ENCODE measurements at regions not wholly inside any gene's neighbourhood (a gene's known extent, or its start where the extent isn't known, plus 50 kb on each side); places are given as distances from the start of the nearest gene placed in this dataset.

DNA sequence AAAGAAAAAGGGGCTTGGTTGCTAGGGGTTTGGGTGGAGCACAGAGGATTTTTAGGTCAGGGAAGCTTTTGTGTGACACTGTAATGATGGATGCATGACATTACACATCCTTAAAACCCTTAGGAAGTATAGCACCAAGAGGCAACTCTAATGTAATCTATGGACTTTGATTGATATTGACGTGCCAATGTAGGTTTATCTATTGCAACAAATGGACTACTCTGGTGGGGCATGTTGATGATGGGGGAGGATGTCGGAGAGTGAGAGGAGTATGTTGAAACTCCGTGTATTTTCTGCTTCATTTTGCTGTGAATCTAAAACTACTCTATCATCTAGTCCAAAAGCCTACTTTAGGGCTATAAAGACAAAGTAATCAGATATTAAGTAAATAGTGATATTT, 72.3 kb upstream of the PAX6 start:
- no peak for DNase-seq (ENCODE audit: low spot score)
- Mint-ChIP-seq H3K27ac (ENCODE audit: unreplicated experiment) (no peak overlapping the region), H3K36me3 (ENCODE audit: low read depth, unreplicated experiment) (no peaks in the 10 kb centered on the region), H3K4me1 (ENCODE audit: unreplicated experiment) (no peaks in the 10 kb centered on the region), H3K9me3 (ENCODE audit: unreplicated experiment) (no peaks in the 10 kb centered on the region), H3K4me3 (ENCODE audit: unreplicated experiment) (no peak overlapping the region), H3K27me3 (ENCODE audit: unreplicated experiment) (no peaks in the 10 kb centered on the region)
- TF ChIP-seq, protein P1, sequence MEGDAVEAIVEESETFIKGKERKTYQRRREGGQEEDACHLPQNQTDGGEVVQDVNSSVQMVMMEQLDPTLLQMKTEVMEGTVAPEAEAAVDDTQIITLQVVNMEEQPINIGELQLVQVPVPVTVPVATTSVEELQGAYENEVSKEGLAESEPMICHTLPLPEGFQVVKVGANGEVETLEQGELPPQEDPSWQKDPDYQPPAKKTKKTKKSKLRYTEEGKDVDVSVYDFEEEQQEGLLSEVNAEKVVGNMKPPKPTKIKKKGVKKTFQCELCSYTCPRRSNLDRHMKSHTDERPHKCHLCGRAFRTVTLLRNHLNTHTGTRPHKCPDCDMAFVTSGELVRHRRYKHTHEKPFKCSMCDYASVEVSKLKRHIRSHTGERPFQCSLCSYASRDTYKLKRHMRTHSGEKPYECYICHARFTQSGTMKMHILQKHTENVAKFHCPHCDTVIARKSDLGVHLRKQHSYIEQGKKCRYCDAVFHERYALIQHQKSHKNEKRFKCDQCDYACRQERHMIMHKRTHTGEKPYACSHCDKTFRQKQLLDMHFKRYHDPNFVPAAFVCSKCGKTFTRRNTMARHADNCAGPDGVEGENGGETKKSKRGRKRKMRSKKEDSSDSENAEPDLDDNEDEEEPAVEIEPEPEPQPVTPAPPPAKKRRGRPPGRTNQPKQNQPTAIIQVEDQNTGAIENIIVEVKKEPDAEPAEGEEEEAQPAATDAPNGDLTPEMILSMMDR (IDR thresholded peaks at IDR 0.05; ENCODE audit: unreplicated experiment), result no peak

DNA sequence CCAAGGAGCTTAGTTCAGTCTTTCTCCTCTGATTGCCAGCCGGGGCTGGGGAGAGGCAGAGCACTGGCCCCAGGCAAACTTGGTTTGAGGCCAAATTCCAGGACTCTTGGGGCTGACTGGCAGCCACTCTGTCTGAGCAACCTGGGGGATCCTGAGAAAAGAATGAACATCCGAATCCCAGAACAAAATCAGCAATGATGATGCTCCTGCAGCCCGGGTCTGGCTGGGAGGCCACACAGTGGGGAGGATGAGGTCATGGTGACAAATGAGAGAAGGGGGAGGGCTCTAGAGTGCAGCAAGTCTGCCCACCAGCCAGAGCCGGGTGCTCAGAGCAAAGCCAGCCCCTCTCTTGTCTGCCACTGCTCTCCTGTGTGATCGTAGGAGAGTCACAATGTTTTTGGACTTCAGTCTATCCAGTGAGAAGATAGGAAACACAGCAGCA, 71.8 kb upstream of the PAX6 start:
- TF ChIP-seq, protein P1 (IDR thresholded peaks at IDR 0.05; ENCODE audit: unreplicated experiment), result no peak
- Mint-ChIP-seq H3K27ac (ENCODE audit: unreplicated experiment) (no peak overlapping the region), H3K27me3 (ENCODE audit: unreplicated experiment) (no peaks in the 10 kb centered on the region), H3K36me3 (ENCODE audit: low read depth, unreplicated experiment) (no peaks in the 10 kb centered on the region), H3K9me3 (ENCODE audit: unreplicated experiment) (no peaks in the 10 kb centered on the region), H3K4me3 (ENCODE audit: unreplicated experiment) (no peak overlapping the region), H3K4me1 (ENCODE audit: unreplicated experiment) (no peaks in the 10 kb centered on the region)
- DNase-seq (ENCODE audit: low spot score), result no peak

DNA sequence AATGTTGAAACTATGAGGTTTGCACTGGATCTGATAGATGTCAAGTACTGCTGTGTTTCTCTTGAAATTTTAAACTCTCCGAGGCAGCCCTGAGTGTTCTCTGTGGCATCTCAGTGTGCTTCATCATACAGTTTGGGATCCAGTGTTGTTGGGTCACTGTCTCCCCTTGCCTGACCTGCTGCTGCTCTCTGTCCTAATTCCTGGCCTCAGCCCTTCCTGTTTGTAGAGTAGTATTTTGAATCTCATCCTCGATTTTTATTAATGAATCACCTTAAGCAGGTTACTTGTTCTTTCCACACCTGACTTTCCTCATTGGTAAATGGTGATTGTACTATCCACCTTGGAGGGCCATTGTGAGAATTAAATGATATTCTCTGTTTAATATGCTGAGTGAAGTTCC, 70.7 kb upstream of the PAX6 start:
- H3K27ac Mint-ChIP-seq (ENCODE audit: unreplicated experiment), result no peak overlapping the region
- H3K27me3 Mint-ChIP-seq (ENCODE audit: unreplicated experiment), result no peaks in the 10 kb centered on the region
- no peak overlapping the region for H3K4me3 Mint-ChIP-seq (ENCODE audit: unreplicated experiment)
- TF ChIP-seq, protein P1 (IDR thresholded peaks at IDR 0.05; ENCODE audit: unreplicated experiment), result no peak
- no peaks in the 10 kb centered on the region for H3K4me1 Mint-ChIP-seq (ENCODE audit: unreplicated experiment)
- H3K9me3 Mint-ChIP-seq (ENCODE audit: unreplicated experiment), result no peaks in the 10 kb centered on the region
- H3K36me3 Mint-ChIP-seq (ENCODE audit: low read depth, unreplicated experiment), result no peaks in the 10 kb centered on the region
- no peak for DNase-seq (ENCODE audit: low spot score)

DNA sequence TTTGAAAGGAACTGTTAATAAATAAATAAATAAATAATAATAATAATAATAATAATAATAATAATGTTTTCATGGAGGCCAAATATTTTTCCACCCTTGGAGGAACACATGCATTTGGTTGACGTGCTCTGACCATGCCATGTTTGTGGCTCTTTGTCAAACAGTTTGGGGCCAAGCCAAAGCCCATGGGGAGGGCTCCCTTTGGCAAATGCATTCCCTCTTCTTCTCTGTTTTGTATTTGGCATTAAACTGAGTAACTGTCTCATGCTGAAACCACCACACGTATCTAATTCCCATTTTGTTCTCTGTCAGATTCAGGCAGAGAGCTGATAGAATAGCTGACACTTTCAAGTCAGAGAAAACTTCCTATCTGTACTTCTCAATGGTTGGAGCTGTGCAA, 68.6 kb upstream of the PAX6 start:
- TF ChIP-seq, protein P1 (IDR thresholded peaks at IDR 0.05; ENCODE audit: unreplicated experiment), result no peak
- Mint-ChIP-seq H3K27ac (ENCODE audit: unreplicated experiment) (no peak overlapping the region), H3K4me3 (ENCODE audit: unreplicated experiment) (no peak overlapping the region), H3K9me3 (ENCODE audit: unreplicated experiment) (no peaks in the 10 kb centered on the region), H3K4me1 (ENCODE audit: unreplicated experiment) (no peaks in the 10 kb centered on the region), H3K27me3 (ENCODE audit: unreplicated experiment) (no peaks in the 10 kb centered on the region), H3K36me3 (ENCODE audit: low read depth, unreplicated experiment) (no peaks in the 10 kb centered on the region)
- DNase-seq (ENCODE audit: low spot score), result no peak

DNA sequence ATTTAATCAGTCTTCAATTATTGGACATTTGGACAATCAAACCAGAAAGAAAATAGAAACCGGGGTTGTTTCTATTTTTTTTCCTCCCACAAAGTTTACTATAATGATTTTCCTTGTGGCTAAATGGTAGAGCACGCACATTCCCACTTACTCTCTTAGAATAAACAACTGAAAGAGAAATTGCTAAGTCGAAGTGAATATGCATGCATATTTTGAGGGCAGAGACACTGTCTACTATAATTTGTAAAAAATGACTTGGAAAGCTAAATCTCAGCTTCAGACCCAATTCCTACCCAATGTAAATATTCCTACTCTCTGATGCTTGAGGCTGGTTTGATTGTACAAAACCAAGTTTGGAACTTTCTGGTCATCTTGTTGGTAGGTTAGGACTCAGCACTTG, 66.7 kb upstream of the PAX6 start:
- H3K4me3 Mint-ChIP-seq (ENCODE audit: unreplicated experiment), result no peak overlapping the region
- no peak overlapping the region for H3K27ac Mint-ChIP-seq (ENCODE audit: unreplicated experiment)
- H3K4me1 Mint-ChIP-seq (ENCODE audit: unreplicated experiment), result no peaks in the 10 kb centered on the region
- H3K36me3 Mint-ChIP-seq (ENCODE audit: low read depth, unreplicated experiment), result no peaks in the 10 kb centered on the region
- DNase-seq (ENCODE audit: low spot score), result no peak
- H3K27me3 Mint-ChIP-seq (ENCODE audit: unreplicated experiment), result no peaks in the 10 kb centered on the region
- TF ChIP-seq, protein P1 (IDR thresholded peaks at IDR 0.05; ENCODE audit: unreplicated experiment), result no peak
- H3K9me3 Mint-ChIP-seq (ENCODE audit: unreplicated experiment), result no peaks in the 10 kb centered on the region

All from endothelial cell (in vitro differentiated cells).